ENCODE measurements at regions not wholly inside any gene's neighbourhood (a gene's known extent, or its start where the extent isn't known, plus 50 kb on each side); places are given as distances from the start of the nearest gene placed in this dataset.

DNA sequence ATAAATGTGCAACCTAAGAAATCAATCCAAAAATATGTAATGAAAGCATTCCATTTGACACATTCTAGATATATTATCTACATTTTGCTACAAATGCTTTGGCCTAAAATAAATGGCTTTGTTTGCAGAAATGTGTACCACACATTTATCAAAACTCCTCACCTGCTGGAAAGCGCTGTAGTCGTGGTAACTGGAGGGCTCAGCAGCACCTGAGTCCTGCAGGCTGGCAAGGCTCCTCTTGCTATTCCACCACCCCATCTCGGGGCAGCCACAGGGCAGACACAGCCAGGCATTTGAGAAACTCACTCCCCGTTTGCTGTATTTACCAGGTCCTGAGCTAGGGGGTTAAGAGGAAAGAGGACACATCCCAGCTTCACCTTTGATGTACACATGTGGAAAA lies 68.1 kb upstream of the TOMM7 start:
- intact Hi-C loops (cut with micrococcal nuclease): no loop called here
- BruUV-seq (replicated peaks): no TSS peak
- Mint-ChIP-seq H3K27ac (ENCODE audit: low read depth, unreplicated experiment) (no peak overlapping the region), H3K4me1 (ENCODE audit: insufficient read depth, unreplicated experiment) (no peaks in the 10 kb centered on the region), H3K27me3 (ENCODE audit: insufficient read depth, unreplicated experiment) (no peaks in the 10 kb centered on the region), H3K36me3 (ENCODE audit: insufficient read depth, unreplicated experiment) (no peaks in the 10 kb centered on the region), H3K9me3 (ENCODE audit: unreplicated experiment) (no peaks in the 10 kb centered on the region), H3K4me3 (ENCODE audit: unreplicated experiment) (no peak overlapping the region)
- no peak for DNase-seq (ENCODE audit: unreplicated experiment)
- ChIA-PET CTCF (no interaction called here), POLR2A (no interaction called here)
- no peak for TF ChIP-seq CTCF (IDR thresholded peaks at IDR 0.05; ENCODE audit: unreplicated experiment)

DNA sequence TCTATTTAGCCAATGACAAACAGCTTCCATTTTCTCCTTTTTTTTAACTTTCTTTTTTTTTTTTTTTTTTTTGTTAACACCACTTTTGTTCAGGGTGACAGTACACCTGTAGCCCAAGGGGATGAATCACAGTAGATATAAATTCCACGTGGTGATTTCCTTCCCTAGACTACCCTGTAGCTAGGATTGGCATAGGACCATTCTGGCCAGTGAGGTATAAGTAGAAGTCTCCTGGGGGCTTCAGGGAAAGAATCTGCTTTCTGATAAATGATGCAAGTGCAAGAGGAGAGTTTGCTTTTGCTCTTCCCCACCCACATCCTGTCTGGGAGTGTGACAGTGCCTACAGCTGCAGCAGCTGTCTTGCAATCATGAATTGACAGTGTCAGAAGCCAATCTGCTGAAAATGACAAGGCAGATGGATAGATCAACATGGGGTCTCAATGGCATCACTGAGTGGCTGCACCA lies 63.2 kb upstream of the TOMM7 start:
- no peak for DNase-seq (ENCODE audit: unreplicated experiment)
- H3K27ac Mint-ChIP-seq (ENCODE audit: low read depth, unreplicated experiment): no peak overlapping the region
- intact Hi-C loops (cut with micrococcal nuclease): no loop called here
- no peak overlapping the region for H3K4me3 Mint-ChIP-seq (ENCODE audit: unreplicated experiment)
- H3K36me3 Mint-ChIP-seq (ENCODE audit: insufficient read depth, unreplicated experiment): no peaks in the 10 kb centered on the region
- no TSS peak for BruUV-seq (replicated peaks)
- POLR2A ChIA-PET: interaction anchor here (0.8 to 1.3 kb wide), 2 partner anchors 10 to 25 kb away, joined by 3 to 9 read pairs; no protein-coding TSS in a partner anchor
- no peak for TF ChIP-seq CTCF (IDR thresholded peaks at IDR 0.05; ENCODE audit: unreplicated experiment)
- no peaks in the 10 kb centered on the region for H3K4me1 Mint-ChIP-seq (ENCODE audit: insufficient read depth, unreplicated experiment)
- CTCF ChIA-PET: interaction anchor here (0.7 to 1.0 kb wide), 5 partner anchors 10 to 169 kb away, joined by 3 to 4 read pairs (median 3); no protein-coding TSS in a partner anchor
- H3K27me3 Mint-ChIP-seq (ENCODE audit: insufficient read depth, unreplicated experiment): no peaks in the 10 kb centered on the region
- no peaks in the 10 kb centered on the region for H3K9me3 Mint-ChIP-seq (ENCODE audit: unreplicated experiment)

DNA sequence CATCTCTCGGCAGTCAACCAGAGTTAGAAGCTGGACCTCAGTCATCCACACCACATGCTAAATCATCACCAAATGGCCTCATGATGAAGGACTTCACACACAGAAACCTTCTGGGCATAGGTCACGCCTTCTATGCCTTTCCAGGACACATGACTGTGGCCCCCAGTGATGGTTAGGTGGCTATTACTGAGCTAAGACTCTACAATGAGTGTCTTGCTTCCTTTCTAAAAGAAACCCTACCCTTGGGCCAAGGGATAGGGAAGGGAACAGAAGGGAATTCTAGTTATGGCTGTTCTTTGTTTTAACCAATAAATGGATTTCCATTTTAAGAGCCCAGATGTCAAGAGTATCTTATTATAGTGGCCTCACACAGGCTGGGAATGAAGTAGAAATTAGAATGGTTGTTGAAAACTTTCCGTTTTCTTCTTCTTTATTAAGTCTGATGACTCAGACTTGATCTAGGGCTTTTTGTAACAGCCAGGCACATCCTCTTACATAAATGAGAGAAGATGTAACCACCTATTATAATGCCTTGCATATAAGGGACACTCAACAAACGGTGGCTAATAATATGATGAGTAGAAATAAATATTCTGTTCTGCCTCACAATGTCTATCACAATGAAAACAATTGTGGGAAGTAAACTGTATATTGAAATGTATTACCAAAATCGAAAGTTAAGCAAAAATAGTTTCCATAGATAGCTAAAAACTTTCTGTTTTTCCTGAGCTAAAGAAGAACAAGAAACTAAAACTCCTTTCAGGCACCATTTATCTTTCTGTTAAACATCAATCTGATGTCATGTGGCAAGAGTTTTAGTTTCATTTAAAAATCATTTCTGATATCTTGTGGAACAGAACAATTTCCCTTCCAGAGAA lies 62.5 kb upstream of the TOMM7 start:
- H3K36me3 Mint-ChIP-seq (ENCODE audit: insufficient read depth, unreplicated experiment): no peaks in the 10 kb centered on the region
- H3K4me1 Mint-ChIP-seq (ENCODE audit: insufficient read depth, unreplicated experiment): no peaks in the 10 kb centered on the region
- intact Hi-C loops (cut with micrococcal nuclease): no loop called here
- H3K27ac Mint-ChIP-seq (ENCODE audit: low read depth, unreplicated experiment): no peak overlapping the region
- H3K4me3 Mint-ChIP-seq (ENCODE audit: unreplicated experiment): no peak overlapping the region
- POLR2A ChIA-PET: interaction anchor here (0.8 to 1.3 kb wide), 2 partner anchors 10 to 25 kb away, joined by 3 to 9 read pairs; no protein-coding TSS in a partner anchor
- no TSS peak for BruUV-seq (replicated peaks)
- TF ChIP-seq CTCF (IDR thresholded peaks at IDR 0.05; ENCODE audit: unreplicated experiment): no peak
- no peak for DNase-seq (ENCODE audit: unreplicated experiment)
- no peaks in the 10 kb centered on the region for H3K9me3 Mint-ChIP-seq (ENCODE audit: unreplicated experiment)
- CTCF ChIA-PET: interaction anchor here (0.7 to 1.0 kb wide), 3 partner anchors 12 to 170 kb away, joined by 3 to 4 read pairs (median 3); no protein-coding TSS in a partner anchor
- H3K27me3 Mint-ChIP-seq (ENCODE audit: insufficient read depth, unreplicated experiment): no peaks in the 10 kb centered on the region

- no TSS peak for BruUV-seq (replicated peaks)
- Mint-ChIP-seq H3K9me3 (ENCODE audit: unreplicated experiment) (no peaks in the 10 kb centered on the region), H3K27ac (ENCODE audit: low read depth, unreplicated experiment) (peak overlapping the region; percentile 36), H3K4me3 (ENCODE audit: unreplicated experiment) (no peak overlapping the region), H3K27me3 (ENCODE audit: insufficient read depth, unreplicated experiment) (no peaks in the 10 kb centered on the region), H3K36me3 (ENCODE audit: insufficient read depth, unreplicated experiment) (no peaks in the 10 kb centered on the region), H3K4me1 (ENCODE audit: insufficient read depth, unreplicated experiment) (no peaks in the 10 kb centered on the region)
- intact Hi-C loops (cut with micrococcal nuclease): no loop called here
- TF ChIP-seq CTCF (IDR thresholded peaks at IDR 0.05; ENCODE audit: unreplicated experiment): no peak
- CTCF ChIA-PET: interaction anchor here (0.6 to 0.9 kb wide), 2 partner anchors 172 to 266 kb away, joined by 3 read pairs; no protein-coding TSS in a partner anchor
- no peak for DNase-seq (ENCODE audit: unreplicated experiment)
- POLR2A ChIA-PET: no interaction called here
Observed at GRCh38 chr7:22882106-22882505, 59.5 kb upstream of the TOMM7 start.

Data from MCF 10A (cell line).